ENCODE measurements at regions not wholly inside any gene's neighbourhood (a gene's known extent, or its start where the extent isn't known, plus 50 kb on each side); places are given as distances from the start of the nearest gene placed in this dataset.

- TF ChIP-seq CTCF (IDR thresholded peaks at IDR 0.05) (no peak), POLR2A (IDR thresholded peaks at IDR 0.05) (no peak)
These were observed 271.2 kb upstream of the TMEM161B start for GRCh38 chr5:88539693-88540365.
